ENCODE measurements at regions not wholly inside any gene's neighbourhood (a gene's known extent, or its start where the extent isn't known, plus 50 kb on each side); places are given as distances from the start of the nearest gene placed in this dataset.
"Not testable (repeated sequence)": the region's sequence is repeated elsewhere in the genome, so short reads cannot be mapped to it uniquely, and the experiment has no call there.

- not testable (repeated sequence) for H3K27me3 ChIP-seq (replicated peaks); H3K9me3 ChIP-seq (replicated peaks); H3K4me1 ChIP-seq (replicated peaks); H3K36me3 ChIP-seq; H3K4me3 ChIP-seq; H3K27ac ChIP-seq; DNase-seq (ENCODE audit: low read depth in 1 of 2, low spot score in 2 of 2)
These were observed 192.0 kb upstream of the B3GALT2 start for GRCh38 chr1:193378451-193378850.

- no peaks in the 10 kb centered on the region for H3K36me3 ChIP-seq
- no peak overlapping the region for H3K4me3 ChIP-seq
- H3K27me3 ChIP-seq (replicated peaks) = no peaks in the 10 kb centered on the region
- no peak for DNase-seq (ENCODE audit: low read depth in 1 of 2, low spot score in 2 of 2)
- no peaks in the 10 kb centered on the region for H3K9me3 ChIP-seq (replicated peaks)
- no peaks in the 10 kb centered on the region for H3K4me1 ChIP-seq (replicated peaks)
- H3K27ac ChIP-seq = no peak overlapping the region
These were observed 191.1 kb upstream of the B3GALT2 start for GRCh38 chr1:193377472-193377871.

GRCh38 chr1:193372553-193372952, 186.1 kb upstream of the B3GALT2 start:
- H3K27ac ChIP-seq = no peak overlapping the region
- DNase-seq (ENCODE audit: low read depth in 1 of 2, low spot score in 2 of 2) = no peak
- H3K27me3 ChIP-seq (replicated peaks) = no peaks in the 10 kb centered on the region
- H3K36me3 ChIP-seq = no peaks in the 10 kb centered on the region
- H3K4me3 ChIP-seq = no peak overlapping the region
- H3K4me1 ChIP-seq (replicated peaks) = no peaks in the 10 kb centered on the region
- no peaks in the 10 kb centered on the region for H3K9me3 ChIP-seq (replicated peaks)

GRCh38 chr1:193368302-193368701, 181.9 kb upstream of the B3GALT2 start:
- DNase-seq (ENCODE audit: low read depth in 1 of 2, low spot score in 2 of 2) = no peak
- H3K4me1 ChIP-seq (replicated peaks) = no peaks in the 10 kb centered on the region
- H3K4me3 ChIP-seq = no peak overlapping the region
- no peaks in the 10 kb centered on the region for H3K9me3 ChIP-seq (replicated peaks)
- H3K27me3 ChIP-seq (replicated peaks) = no peaks in the 10 kb centered on the region
- H3K36me3 ChIP-seq = no peaks in the 10 kb centered on the region
- H3K27ac ChIP-seq = no peak overlapping the region

- no peaks in the 10 kb centered on the region for H3K36me3 ChIP-seq
These were observed 181.4 kb upstream of the B3GALT2 start for GRCh38 chr1:193367863-193368262.

GRCh38 chr1:193366764-193367507, 180.5 kb upstream of the B3GALT2 start:
- no peak for DNase-seq (ENCODE audit: low read depth in 1 of 2, low spot score in 2 of 2)
- Histone ChIP-seq H3K36me3 (no peaks in the 10 kb centered on the region), H3K4me1 (replicated peaks) (no peaks in the 10 kb centered on the region), H3K9me3 (replicated peaks) (no peaks in the 10 kb centered on the region), H3K27ac (no peak overlapping the region), H3K27me3 (replicated peaks) (no peaks in the 10 kb centered on the region), H3K4me3 (no peak overlapping the region)

More at GRCh38 chr1:193367863-193368262, 181.4 kb upstream of the B3GALT2 start:
- Histone ChIP-seq H3K9me3 (replicated peaks) (no peaks in the 10 kb centered on the region), H3K27me3 (replicated peaks) (no peaks in the 10 kb centered on the region), H3K4me3 (no peak overlapping the region), H3K27ac (no peak overlapping the region), H3K4me1 (replicated peaks) (no peaks in the 10 kb centered on the region)
- DNase-seq (ENCODE audit: low read depth in 1 of 2, low spot score in 2 of 2) = no peak

GRCh38 chr1:193365966-193366365, 179.6 kb upstream of the B3GALT2 start:
- no peak for DNase-seq (ENCODE audit: low read depth in 1 of 2, low spot score in 2 of 2)
- H3K27ac ChIP-seq = no peak overlapping the region
- no peaks in the 10 kb centered on the region for H3K36me3 ChIP-seq
- no peaks in the 10 kb centered on the region for H3K9me3 ChIP-seq (replicated peaks)
- no peak overlapping the region for H3K4me3 ChIP-seq
- H3K27me3 ChIP-seq (replicated peaks) = no peaks in the 10 kb centered on the region
- H3K4me1 ChIP-seq (replicated peaks) = no peaks in the 10 kb centered on the region

- Histone ChIP-seq H3K27ac (no peak overlapping the region), H3K9me3 (replicated peaks) (no peaks in the 10 kb centered on the region), H3K27me3 (replicated peaks) (no peaks in the 10 kb centered on the region), H3K36me3 (no peaks in the 10 kb centered on the region), H3K4me3 (no peak overlapping the region), H3K4me1 (replicated peaks) (no peaks in the 10 kb centered on the region)
- no peak for DNase-seq (ENCODE audit: low read depth in 1 of 2, low spot score in 2 of 2)
These were observed 173.2 kb upstream of the B3GALT2 start for GRCh38 chr1:193359631-193360030.

- Histone ChIP-seq H3K4me3 (no peak overlapping the region), H3K27me3 (replicated peaks) (no peaks in the 10 kb centered on the region), H3K36me3 (no peaks in the 10 kb centered on the region), H3K4me1 (replicated peaks) (no peaks in the 10 kb centered on the region), H3K27ac (no peak overlapping the region), H3K9me3 (replicated peaks) (no peaks in the 10 kb centered on the region)
- DNase-seq (ENCODE audit: low read depth in 1 of 2, low spot score in 2 of 2) = no peak
These were observed 172.0 kb upstream of the B3GALT2 start for GRCh38 chr1:193358419-193358818.

- Histone ChIP-seq H3K27ac (no peak overlapping the region), H3K9me3 (replicated peaks) (no peaks in the 10 kb centered on the region), H3K4me3 (no peak overlapping the region), H3K27me3 (replicated peaks) (no peaks in the 10 kb centered on the region), H3K36me3 (no peaks in the 10 kb centered on the region), H3K4me1 (replicated peaks) (no peaks in the 10 kb centered on the region)
- DNase-seq (ENCODE audit: low read depth in 1 of 2, low spot score in 2 of 2) = no peak
These were observed 169.8 kb upstream of the B3GALT2 start for GRCh38 chr1:193356249-193356648.

GRCh38 chr1:193355626-193356025, 169.2 kb upstream of the B3GALT2 start:
- Histone ChIP-seq H3K4me3 (no peak overlapping the region), H3K9me3 (replicated peaks) (no peaks in the 10 kb centered on the region), H3K4me1 (replicated peaks) (no peaks in the 10 kb centered on the region), H3K36me3 (no peaks in the 10 kb centered on the region), H3K27me3 (replicated peaks) (no peaks in the 10 kb centered on the region), H3K27ac (no peak overlapping the region)
- DNase-seq (ENCODE audit: low read depth in 1 of 2, low spot score in 2 of 2) = no peak

GRCh38 chr1:193355178-193355577, 168.8 kb upstream of the B3GALT2 start:
- no peak for DNase-seq (ENCODE audit: low read depth in 1 of 2, low spot score in 2 of 2)
- Histone ChIP-seq H3K4me1 (replicated peaks) (no peaks in the 10 kb centered on the region), H3K27me3 (replicated peaks) (no peaks in the 10 kb centered on the region), H3K4me3 (no peak overlapping the region), H3K36me3 (no peaks in the 10 kb centered on the region), H3K27ac (no peak overlapping the region), H3K9me3 (replicated peaks) (no peaks in the 10 kb centered on the region)

GRCh38 chr1:193348769-193349535, 162.5 kb upstream of the B3GALT2 start:
- Histone ChIP-seq H3K27ac (no peak overlapping the region), H3K4me3 (no peak overlapping the region), H3K9me3 (replicated peaks) (no peaks in the 10 kb centered on the region), H3K4me1 (replicated peaks) (no peaks in the 10 kb centered on the region), H3K27me3 (replicated peaks) (no peaks in the 10 kb centered on the region), H3K36me3 (no peaks in the 10 kb centered on the region)
- DNase-seq (ENCODE audit: low read depth in 1 of 2, low spot score in 2 of 2) = no peak

- no peaks in the 10 kb centered on the region for H3K4me1 ChIP-seq (replicated peaks)
- H3K9me3 ChIP-seq (replicated peaks) = no peaks in the 10 kb centered on the region
- H3K27ac ChIP-seq = no peak overlapping the region
- no peak overlapping the region for H3K4me3 ChIP-seq
- no peaks in the 10 kb centered on the region for H3K27me3 ChIP-seq (replicated peaks)
- DNase-seq (ENCODE audit: low read depth in 1 of 2, low spot score in 2 of 2) = no peak
- no peaks in the 10 kb centered on the region for H3K36me3 ChIP-seq
These were observed 161.8 kb upstream of the B3GALT2 start for GRCh38 chr1:193348091-193348768.

All from SJSA1 (cell line).